ENCODE measurements at regions not wholly inside any gene's neighbourhood (a gene's known extent, or its start where the extent isn't known, plus 50 kb on each side); places are given as distances from the start of the nearest gene placed in this dataset.

DNA sequence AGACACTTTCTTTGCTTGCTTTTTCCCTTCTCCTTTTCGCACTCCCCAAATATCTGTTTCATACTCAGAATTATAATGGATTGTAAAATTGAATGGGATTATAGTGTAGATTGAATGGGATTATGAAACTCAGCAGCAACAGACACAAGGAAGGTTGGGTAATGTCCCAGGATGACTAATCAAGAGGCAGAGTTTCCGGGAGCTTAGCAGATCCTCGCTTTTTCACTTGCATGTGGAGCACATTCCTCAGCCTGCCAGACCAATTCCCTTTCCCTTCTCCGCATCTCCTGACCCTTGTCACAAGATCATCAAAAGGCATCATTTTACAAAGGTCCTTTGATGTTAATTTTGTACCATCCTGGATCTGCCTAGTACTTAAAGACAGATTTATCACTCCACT is 55.1 kb upstream of the SLC1A1 start:
- TF ChIP-seq, protein P1, sequence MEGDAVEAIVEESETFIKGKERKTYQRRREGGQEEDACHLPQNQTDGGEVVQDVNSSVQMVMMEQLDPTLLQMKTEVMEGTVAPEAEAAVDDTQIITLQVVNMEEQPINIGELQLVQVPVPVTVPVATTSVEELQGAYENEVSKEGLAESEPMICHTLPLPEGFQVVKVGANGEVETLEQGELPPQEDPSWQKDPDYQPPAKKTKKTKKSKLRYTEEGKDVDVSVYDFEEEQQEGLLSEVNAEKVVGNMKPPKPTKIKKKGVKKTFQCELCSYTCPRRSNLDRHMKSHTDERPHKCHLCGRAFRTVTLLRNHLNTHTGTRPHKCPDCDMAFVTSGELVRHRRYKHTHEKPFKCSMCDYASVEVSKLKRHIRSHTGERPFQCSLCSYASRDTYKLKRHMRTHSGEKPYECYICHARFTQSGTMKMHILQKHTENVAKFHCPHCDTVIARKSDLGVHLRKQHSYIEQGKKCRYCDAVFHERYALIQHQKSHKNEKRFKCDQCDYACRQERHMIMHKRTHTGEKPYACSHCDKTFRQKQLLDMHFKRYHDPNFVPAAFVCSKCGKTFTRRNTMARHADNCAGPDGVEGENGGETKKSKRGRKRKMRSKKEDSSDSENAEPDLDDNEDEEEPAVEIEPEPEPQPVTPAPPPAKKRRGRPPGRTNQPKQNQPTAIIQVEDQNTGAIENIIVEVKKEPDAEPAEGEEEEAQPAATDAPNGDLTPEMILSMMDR (IDR thresholded peaks at IDR 0.05; ENCODE audit: low read depth, low read length), result no peak
- H3K4me3 ChIP-seq (ENCODE audit: low read depth, low read length), result no peak overlapping the region
- DNase-seq, result no peak

DNA sequence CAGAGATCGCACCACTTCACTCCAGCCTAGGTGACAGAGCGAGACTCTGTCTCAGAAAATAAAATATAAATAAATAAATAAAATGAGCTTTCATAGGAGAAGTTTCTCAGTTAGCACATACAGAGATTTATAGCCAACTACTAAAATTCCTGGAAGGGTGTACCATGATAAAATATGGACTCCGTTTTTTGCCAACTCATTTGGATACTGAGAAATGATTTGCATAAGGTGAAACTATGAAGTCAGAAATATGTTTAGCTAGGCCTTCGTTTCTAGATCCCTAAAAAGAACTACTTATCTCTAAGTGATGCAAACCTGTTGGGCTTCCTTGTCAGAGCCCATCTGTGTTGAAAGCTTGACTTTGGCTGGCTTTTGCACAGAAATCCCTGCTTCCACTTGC is 56.9 kb upstream of the SLC1A1 start:
- H3K4me1 ChIP-seq, result no peaks in the 10 kb centered on the region
- no peak for DNase-seq
- no peaks in the 10 kb centered on the region for H3K27me3 ChIP-seq
- TF ChIP-seq, protein P1 (IDR thresholded peaks at IDR 0.05; ENCODE audit: low read depth, low read length), result no peak
- no peak overlapping the region for H3K4me3 ChIP-seq (ENCODE audit: low read depth, low read length)
- no peaks in the 10 kb centered on the region for H3K36me3 ChIP-seq
- no peaks in the 10 kb centered on the region for H3K9me3 ChIP-seq

More for the DNA sequence above, 55.1 kb upstream of the SLC1A1 start:
- H3K9me3 ChIP-seq, result no peaks in the 10 kb centered on the region
- H3K4me1 ChIP-seq, result no peaks in the 10 kb centered on the region
- H3K27me3 ChIP-seq, result no peaks in the 10 kb centered on the region
- no peaks in the 10 kb centered on the region for H3K36me3 ChIP-seq

DNA sequence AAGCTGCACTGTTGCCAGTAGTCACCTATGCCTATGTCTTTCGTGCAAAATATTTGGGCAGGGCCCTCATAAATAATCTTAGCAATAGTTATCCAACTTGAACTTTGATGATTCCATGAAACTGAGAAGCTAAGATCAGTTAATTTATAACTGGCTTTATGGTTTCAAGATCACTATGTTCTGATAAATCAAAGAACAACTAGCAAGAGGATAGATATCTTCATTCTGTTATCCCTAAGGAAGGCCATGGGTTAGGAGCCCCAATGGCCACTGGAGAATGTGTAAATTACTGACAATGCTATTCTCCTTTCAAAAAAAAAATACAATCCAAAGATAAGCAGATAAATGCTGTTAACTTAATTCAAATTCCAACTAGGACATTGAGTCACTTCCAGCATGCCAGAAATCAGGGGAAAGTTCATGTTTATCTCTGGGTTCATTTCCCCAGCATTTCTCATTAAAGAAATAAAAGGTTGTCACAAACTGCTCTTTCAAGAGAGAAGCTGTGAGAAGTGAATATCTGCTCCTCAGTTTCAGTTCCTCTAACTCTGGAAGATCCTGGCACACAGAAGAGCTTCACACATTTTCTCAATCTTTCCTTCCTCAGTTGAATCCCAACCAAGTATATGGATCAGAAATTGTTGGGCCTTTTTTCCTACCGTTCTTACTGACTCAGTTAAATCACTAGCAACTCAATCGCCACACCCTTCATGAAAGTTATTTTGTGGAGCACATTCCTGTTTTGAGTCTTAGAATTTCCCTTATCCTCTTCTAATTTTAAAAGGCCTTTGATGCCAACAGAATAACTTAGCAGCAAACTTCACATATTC is 59.6 kb upstream of the SLC1A1 start:
- Histone ChIP-seq H3K9me3 (no peaks in the 10 kb centered on the region), H3K4me1 (no peaks in the 10 kb centered on the region), H3K36me3 (no peaks in the 10 kb centered on the region), H3K27me3 (no peaks in the 10 kb centered on the region), H3K4me3 (ENCODE audit: low read depth, low read length) (no peak overlapping the region)
- DNase-seq, result no peak
- TF ChIP-seq, protein P1 (IDR thresholded peaks at IDR 0.05; ENCODE audit: low read depth, low read length), result no peak

DNA sequence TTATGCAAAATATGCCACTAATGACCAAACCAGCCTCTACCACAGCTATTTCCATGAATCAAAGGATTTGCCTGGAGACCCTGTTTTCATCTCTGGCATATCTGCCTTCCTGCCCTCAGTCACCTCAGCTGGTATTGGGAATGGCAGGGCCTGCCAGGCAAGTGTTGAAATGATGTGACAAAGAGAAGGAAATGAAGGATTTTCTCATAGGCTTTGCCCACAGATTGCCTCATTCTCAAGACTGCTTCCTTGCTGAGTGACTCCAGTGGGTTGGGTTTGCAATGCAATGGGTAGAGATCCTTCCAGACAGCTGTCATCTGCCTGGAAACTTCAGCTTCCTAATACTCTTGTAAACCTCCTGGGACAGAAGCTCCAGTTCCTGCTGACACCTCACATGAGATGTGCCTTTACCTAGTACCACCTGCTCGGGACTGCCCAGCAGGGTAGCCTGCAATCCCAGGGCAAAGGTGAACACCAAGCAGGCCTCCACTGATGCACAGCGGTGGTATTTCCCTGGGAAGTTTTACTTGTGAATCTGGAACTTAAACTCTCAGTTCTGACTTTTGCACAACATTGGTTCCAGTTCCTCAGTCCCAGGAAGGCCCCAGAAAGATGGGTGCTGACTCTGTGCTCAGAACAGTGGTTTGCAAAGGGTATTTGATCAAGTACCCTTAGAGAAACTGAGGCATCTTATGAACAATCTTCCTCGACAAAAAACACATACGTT is 64.8 kb upstream of the SLC1A1 start:
- no peak for DNase-seq
- no peaks in the 10 kb centered on the region for H3K27me3 ChIP-seq
- no peaks in the 10 kb centered on the region for H3K4me1 ChIP-seq
- H3K36me3 ChIP-seq, result no peaks in the 10 kb centered on the region
- H3K4me3 ChIP-seq (ENCODE audit: low read depth, low read length), result no peak overlapping the region
- TF ChIP-seq, protein P1 (IDR thresholded peaks at IDR 0.05; ENCODE audit: low read depth, low read length), result no peak
- no peaks in the 10 kb centered on the region for H3K9me3 ChIP-seq

DNA sequence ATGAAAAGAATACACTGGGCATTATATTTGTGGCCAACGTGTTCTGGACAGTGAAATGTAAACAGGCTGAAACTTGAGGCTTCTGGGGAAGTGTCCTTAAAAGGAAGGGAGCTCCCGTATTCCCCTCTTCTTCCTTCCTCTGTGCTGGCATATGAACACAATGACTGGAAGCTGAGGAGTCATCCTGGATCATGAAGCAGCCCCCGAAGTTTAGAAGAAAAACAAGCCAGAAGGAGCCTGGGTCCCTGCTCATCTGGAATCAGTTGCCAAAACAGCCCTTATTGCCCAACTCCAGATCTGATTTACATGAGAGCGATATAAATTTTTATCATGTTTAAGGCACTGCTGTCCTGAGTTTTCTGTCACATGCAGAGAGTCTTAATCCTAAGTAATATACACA is 65.4 kb upstream of the SLC1A1 start:
- TF ChIP-seq, protein P1 (IDR thresholded peaks at IDR 0.05; ENCODE audit: low read depth, low read length), result no peak
- DNase-seq, result no peak

DNA sequence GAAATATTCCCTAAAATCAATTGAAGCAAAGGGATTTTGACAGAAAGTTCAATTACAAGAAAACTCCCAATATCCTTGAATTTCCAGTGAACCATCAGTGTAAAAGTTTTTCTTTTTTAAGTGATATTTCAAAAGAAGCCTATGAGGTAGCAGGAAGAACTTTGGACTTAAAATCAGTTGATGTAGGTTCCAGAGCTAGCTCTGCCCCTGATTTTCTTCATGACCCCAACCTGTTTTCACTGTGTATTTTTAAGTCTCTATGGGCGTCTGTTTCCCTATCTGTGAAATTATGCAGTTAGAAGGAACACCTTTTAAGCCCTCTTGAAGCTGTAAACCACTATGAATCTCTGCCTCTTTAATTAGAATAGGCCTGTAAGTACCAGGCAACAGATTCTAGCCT is 66.2 kb upstream of the SLC1A1 start:
- H3K36me3 ChIP-seq, result no peaks in the 10 kb centered on the region
- H3K9me3 ChIP-seq, result no peaks in the 10 kb centered on the region
- DNase-seq, result no peak
- TF ChIP-seq, protein P1 (IDR thresholded peaks at IDR 0.05; ENCODE audit: low read depth, low read length), result no peak
- H3K27me3 ChIP-seq, result no peaks in the 10 kb centered on the region
- H3K4me1 ChIP-seq, result no peaks in the 10 kb centered on the region
- H3K4me3 ChIP-seq (ENCODE audit: low read depth, low read length), result no peak overlapping the region

More for the DNA sequence above, 65.4 kb upstream of the SLC1A1 start:
- Histone ChIP-seq H3K27me3 (no peaks in the 10 kb centered on the region), H3K4me1 (no peaks in the 10 kb centered on the region), H3K9me3 (no peaks in the 10 kb centered on the region), H3K36me3 (no peaks in the 10 kb centered on the region), H3K4me3 (ENCODE audit: low read depth, low read length) (no peak overlapping the region)
